ENCODE measurements at regions not wholly inside any gene's neighbourhood (a gene's known extent, or its start where the extent isn't known, plus 50 kb on each side); places are given as distances from the start of the nearest gene placed in this dataset.

DNA sequence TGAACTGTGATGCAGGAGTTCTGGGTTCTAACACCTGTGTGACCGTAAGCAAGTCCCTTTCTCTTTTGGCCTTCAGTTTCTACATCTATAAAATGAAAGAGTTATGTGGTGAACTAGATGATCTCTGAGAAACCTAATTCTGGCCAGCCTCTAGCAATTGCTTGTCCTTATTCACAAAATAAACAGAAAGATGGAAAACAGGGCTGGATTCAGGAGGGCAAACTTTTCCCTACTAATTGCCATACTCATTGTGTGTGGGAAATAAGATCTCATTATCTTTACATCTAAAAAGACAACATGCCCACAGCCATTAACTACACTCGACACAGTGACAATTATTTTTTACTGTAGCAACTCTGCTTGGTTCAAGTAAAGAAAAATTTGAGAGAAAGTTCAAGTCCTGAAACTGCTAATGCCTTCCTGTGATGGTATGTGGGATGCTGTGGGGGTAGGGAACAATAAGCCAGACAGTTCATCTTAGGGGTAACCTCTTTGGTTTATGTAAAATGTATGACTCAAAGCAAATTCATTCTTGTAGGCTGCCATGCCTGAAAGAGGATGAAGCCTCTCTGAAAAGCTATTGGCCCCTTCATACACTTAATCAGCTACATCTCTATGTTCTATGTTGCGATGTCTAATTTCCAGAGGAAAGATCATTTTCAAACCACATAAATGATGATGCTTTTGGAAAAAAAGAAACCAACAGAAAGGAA lies 177.6 kb upstream of the BCL6 start:
- H3K4me1 ChIP-seq (ENCODE audit: control insufficient read depth, insufficient read depth, low read length) = no peaks in the 10 kb centered on the region
- no peak overlapping the region for H3K27ac ChIP-seq (ENCODE audit: extremely low read depth, low read depth, low read length)
- H3K36me3 ChIP-seq (ENCODE audit: control insufficient read depth in 2 of 2, insufficient read depth in 1 of 2, low read length in 2 of 2) = no peaks in the 10 kb centered on the region
- ChIA-PET CTCF (no interaction called here), POLR2A (no interaction called here)
- TF ChIP-seq KLF8 (tag by site-specific recombination; IDR thresholded peaks at IDR 0.05) = no peak
- TF ChIP-seq, protein P1, sequence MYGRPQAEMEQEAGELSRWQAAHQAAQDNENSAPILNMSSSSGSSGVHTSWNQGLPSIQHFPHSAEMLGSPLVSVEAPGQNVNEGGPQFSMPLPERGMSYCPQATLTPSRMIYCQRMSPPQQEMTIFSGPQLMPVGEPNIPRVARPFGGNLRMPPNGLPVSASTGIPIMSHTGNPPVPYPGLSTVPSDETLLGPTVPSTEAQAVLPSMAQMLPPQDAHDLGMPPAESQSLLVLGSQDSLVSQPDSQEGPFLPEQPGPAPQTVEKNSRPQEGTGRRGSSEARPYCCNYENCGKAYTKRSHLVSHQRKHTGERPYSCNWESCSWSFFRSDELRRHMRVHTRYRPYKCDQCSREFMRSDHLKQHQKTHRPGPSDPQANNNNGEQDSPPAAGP (tag by site-specific recombination; IDR thresholded peaks at IDR 0.05) = no peak
- TF ChIP-seq ZNF311 (tag by site-specific recombination; IDR thresholded peaks at IDR 0.05; ENCODE audit: borderline replicate concordance) = no peak
- no peak for TF ChIP-seq ZNF404 (tag by site-specific recombination; IDR thresholded peaks at IDR 0.05)
- TF ChIP-seq, protein P2, sequence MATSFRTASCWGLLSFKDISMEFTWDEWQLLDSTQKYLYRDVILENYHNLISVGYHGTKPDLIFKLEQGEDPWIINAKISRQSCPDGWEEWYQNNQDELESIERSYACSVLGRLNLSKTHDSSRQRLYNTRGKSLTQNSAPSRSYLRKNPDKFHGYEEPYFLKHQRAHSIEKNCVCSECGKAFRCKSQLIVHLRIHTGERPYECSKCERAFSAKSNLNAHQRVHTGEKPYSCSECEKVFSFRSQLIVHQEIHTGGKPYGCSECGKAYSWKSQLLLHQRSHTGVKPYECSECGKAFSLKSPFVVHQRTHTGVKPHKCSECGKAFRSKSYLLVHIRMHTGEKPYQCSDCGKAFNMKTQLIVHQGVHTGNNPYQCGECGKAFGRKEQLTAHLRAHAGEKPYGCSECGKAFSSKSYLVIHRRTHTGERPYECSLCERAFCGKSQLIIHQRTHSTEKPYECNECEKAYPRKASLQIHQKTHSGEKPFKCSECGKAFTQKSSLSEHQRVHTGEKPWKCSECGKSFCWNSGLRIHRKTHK (tag by site-specific recombination; IDR thresholded peaks at IDR 0.05) = no peak
- TF ChIP-seq, protein P3, sequence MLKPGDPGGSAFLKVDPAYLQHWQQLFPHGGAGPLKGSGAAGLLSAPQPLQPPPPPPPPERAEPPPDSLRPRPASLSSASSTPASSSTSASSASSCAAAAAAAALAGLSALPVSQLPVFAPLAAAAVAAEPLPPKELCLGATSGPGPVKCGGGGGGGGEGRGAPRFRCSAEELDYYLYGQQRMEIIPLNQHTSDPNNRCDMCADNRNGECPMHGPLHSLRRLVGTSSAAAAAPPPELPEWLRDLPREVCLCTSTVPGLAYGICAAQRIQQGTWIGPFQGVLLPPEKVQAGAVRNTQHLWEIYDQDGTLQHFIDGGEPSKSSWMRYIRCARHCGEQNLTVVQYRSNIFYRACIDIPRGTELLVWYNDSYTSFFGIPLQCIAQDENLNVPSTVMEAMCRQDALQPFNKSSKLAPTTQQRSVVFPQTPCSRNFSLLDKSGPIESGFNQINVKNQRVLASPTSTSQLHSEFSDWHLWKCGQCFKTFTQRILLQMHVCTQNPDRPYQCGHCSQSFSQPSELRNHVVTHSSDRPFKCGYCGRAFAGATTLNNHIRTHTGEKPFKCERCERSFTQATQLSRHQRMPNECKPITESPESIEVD (tag by site-specific recombination; IDR thresholded peaks at IDR 0.05) = no peak
- TF ChIP-seq ZNF423 (tag by site-specific recombination; IDR thresholded peaks at IDR 0.05) = no peak
- H3K9me3 ChIP-seq (ENCODE audit: control insufficient read depth, insufficient read depth, low read depth, low read length) = no peaks in the 10 kb centered on the region
- H3K4me3 ChIP-seq (ENCODE audit: low read depth, low read length) = no peak overlapping the region

DNA sequence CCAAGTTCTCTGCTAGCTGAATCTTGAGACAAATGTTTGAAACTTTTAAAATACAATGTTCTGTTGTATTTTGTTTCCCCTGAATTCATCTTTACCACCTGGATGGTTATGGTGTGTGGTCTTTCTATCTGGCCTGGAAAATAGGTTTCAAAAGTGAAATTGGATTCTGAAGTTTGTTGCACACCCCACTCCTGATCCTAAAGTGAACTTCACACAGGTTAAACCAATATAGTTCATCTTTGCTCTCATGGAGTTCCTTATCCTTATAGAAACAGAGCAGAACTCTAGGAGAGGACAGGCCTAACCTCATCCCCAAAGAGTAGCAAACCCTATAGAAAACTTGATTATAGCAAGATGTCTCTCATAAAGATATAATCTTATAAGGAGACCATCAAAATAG lies 179.4 kb upstream of the BCL6 start:
- no peaks in the 10 kb centered on the region for H3K9me3 ChIP-seq (ENCODE audit: control insufficient read depth, insufficient read depth, low read depth, low read length)
- H3K27ac ChIP-seq (ENCODE audit: extremely low read depth, low read depth, low read length) = no peak overlapping the region
- H3K36me3 ChIP-seq (ENCODE audit: control insufficient read depth in 2 of 2, insufficient read depth in 1 of 2, low read length in 2 of 2) = no peaks in the 10 kb centered on the region
- H3K4me3 ChIP-seq (ENCODE audit: low read depth, low read length) = no peak overlapping the region
- H3K4me1 ChIP-seq (ENCODE audit: control insufficient read depth, insufficient read depth, low read length) = no peaks in the 10 kb centered on the region
- ChIA-PET CTCF (no interaction called here), POLR2A (no interaction called here)
- TF ChIP-seq, protein P4, sequence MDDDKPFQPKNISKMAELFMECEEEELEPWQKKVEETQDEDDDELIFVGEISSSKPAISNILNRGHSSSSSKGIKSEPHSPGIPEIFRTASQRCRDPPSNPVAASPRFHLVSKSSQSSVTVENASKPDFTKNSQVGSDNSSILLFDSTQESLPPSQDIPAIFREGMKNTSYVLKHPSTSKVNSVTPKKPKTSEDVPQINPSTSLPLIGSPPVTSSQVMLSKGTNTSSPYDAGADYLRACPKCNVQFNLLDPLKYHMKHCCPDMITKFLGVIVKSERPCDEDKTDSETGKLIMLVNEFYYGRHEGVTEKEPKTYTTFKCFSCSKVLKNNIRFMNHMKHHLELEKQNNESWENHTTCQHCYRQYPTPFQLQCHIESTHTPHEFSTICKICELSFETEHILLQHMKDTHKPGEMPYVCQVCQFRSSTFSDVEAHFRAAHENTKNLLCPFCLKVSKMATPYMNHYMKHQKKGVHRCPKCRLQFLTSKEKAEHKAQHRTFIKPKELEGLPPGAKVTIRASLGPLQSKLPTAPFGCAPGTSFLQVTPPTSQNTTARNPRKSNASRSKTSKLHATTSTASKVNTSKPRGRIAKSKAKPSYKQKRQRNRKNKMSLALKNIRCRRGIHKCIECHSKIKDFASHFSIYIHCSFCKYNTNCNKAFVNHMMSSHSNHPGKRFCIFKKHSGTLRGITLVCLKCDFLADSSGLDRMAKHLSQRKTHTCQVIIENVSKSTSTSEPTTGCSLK (tag by site-specific recombination; IDR thresholded peaks at IDR 0.05) = no peak
- TF ChIP-seq KLF8 (tag by site-specific recombination; IDR thresholded peaks at IDR 0.05) (no peak), SCRT1 (tag by site-specific recombination; IDR thresholded peaks at IDR 0.05; ENCODE audit: borderline replicate concordance) (no peak), ZFP41 (tag by site-specific recombination; IDR thresholded peaks at IDR 0.05; ENCODE audit: borderline replicate concordance) (no peak), ZIC2 (tag by site-specific recombination; IDR thresholded peaks at IDR 0.05) (no peak), SP7 (tag by site-specific recombination; IDR thresholded peaks at IDR 0.05) (no peak), SETDB1 (IDR thresholded peaks at IDR 0.05; ENCODE audit: insufficient read length, low read length) (peak; percentile 21), ZNF274 (IDR thresholded peaks at IDR 0.05; ENCODE audit: low read length) (no peak), ZNF274 (tag by site-specific recombination; IDR thresholded peaks at IDR 0.05; ENCODE audit: borderline replicate concordance) (no peak), ZNF560 (tag by site-specific recombination; IDR thresholded peaks at IDR 0.05; ENCODE audit: borderline replicate concordance) (no peak), YY1 (tag by site-specific recombination; IDR thresholded peaks at IDR 0.05) (no peak), ZNF707 (tag by site-specific recombination; IDR thresholded peaks at IDR 0.05) (peak; percentile 91), ZNF433 (tag by site-specific recombination; IDR thresholded peaks at IDR 0.05; ENCODE audit: low read depth) (no peak), ZNF629 (tag by site-specific recombination; IDR thresholded peaks at IDR 0.05) (no peak)
- TF ChIP-seq, protein P5, sequence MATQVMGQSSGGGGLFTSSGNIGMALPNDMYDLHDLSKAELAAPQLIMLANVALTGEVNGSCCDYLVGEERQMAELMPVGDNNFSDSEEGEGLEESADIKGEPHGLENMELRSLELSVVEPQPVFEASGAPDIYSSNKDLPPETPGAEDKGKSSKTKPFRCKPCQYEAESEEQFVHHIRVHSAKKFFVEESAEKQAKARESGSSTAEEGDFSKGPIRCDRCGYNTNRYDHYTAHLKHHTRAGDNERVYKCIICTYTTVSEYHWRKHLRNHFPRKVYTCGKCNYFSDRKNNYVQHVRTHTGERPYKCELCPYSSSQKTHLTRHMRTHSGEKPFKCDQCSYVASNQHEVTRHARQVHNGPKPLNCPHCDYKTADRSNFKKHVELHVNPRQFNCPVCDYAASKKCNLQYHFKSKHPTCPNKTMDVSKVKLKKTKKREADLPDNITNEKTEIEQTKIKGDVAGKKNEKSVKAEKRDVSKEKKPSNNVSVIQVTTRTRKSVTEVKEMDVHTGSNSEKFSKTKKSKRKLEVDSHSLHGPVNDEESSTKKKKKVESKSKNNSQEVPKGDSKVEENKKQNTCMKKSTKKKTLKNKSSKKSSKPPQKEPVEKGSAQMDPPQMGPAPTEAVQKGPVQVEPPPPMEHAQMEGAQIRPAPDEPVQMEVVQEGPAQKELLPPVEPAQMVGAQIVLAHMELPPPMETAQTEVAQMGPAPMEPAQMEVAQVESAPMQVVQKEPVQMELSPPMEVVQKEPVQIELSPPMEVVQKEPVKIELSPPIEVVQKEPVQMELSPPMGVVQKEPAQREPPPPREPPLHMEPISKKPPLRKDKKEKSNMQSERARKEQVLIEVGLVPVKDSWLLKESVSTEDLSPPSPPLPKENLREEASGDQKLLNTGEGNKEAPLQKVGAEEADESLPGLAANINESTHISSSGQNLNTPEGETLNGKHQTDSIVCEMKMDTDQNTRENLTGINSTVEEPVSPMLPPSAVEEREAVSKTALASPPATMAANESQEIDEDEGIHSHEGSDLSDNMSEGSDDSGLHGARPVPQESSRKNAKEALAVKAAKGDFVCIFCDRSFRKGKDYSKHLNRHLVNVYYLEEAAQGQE (tag by site-specific recombination; IDR thresholded peaks at IDR 0.05) = no peak

Measured in HEK293 (cell line).